Bronchial epithelial cell (primary cell): ENCODE measurements at regions not wholly inside any gene's neighbourhood (a gene's known extent, or its start where the extent isn't known, plus 50 kb on each side); places are given as distances from the start of the nearest gene placed in this dataset.

Experiments used
- DNase-seq: peaks from one replicate; pipeline ENCODE4 v3.0.0-alpha.2; 2010; ENCODE audit warnings: low read depth
- FAIRE-seq: peaks from 2 replicates; lab custom pipeline; 2011; peaks lifted over from hg19 to GRCh38; lab: Jason Lieb, UNC
- H3K27me3 ChIP-seq: 2 replicates; pipeline ENCODE4 v1.5.1; 2011; ENCODE audit warnings: low read length; ENCODE audit not compliant: control insufficient read depth, insufficient read depth
- H3K36me3 ChIP-seq: 2 replicates; pipeline ENCODE4 v1.5.1; 2011; ENCODE audit warnings: low read length; ENCODE audit not compliant: control insufficient read depth, insufficient read depth
- H3K4me3 ChIP-seq: 2 replicates; pipeline ENCODE4 v1.5.1; 2011; ENCODE audit warnings: mild to moderate bottlenecking, low read depth, low read length, control low read depth
- TF ChIP-seq, protein P1 (sequence below): IDR thresholded peaks from 2 replicates; pipeline ENCODE4 v1.5.1; 2011; ENCODE audit warnings: mild to moderate bottlenecking, moderate library complexity, low read length, control low read depth, inconsistent platforms; ENCODE audit not compliant: insufficient read depth, severe bottlenecking

DNA sequence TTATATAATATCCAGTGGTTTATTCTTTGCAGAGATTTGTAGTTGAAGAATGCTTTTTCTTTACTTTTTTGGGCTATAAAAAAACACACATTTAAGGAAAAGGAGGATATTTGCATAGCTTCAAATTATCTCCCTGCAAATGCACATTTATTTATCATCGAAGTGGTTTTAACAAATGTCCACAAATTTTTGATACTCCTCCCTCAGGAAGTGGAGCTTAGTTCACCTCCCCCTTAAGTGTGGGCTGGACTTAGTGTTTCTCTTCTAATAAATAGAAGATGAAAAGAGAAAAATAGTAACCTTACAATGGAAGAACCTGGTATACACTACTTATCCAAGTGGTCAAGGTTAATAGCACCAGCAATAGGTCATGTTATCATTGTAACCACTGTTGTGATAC is 537.6 kb downstream of the ARL4A start:
- DNase-seq (no peak), FAIRE-seq (no peak)
- TF ChIP-seq, protein P1, sequence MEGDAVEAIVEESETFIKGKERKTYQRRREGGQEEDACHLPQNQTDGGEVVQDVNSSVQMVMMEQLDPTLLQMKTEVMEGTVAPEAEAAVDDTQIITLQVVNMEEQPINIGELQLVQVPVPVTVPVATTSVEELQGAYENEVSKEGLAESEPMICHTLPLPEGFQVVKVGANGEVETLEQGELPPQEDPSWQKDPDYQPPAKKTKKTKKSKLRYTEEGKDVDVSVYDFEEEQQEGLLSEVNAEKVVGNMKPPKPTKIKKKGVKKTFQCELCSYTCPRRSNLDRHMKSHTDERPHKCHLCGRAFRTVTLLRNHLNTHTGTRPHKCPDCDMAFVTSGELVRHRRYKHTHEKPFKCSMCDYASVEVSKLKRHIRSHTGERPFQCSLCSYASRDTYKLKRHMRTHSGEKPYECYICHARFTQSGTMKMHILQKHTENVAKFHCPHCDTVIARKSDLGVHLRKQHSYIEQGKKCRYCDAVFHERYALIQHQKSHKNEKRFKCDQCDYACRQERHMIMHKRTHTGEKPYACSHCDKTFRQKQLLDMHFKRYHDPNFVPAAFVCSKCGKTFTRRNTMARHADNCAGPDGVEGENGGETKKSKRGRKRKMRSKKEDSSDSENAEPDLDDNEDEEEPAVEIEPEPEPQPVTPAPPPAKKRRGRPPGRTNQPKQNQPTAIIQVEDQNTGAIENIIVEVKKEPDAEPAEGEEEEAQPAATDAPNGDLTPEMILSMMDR: no peak
- H3K4me3 ChIP-seq: no peak overlapping the region
- H3K27me3 ChIP-seq: no peaks in the 10 kb centered on the region
- no peaks in the 10 kb centered on the region for H3K36me3 ChIP-seq

DNA sequence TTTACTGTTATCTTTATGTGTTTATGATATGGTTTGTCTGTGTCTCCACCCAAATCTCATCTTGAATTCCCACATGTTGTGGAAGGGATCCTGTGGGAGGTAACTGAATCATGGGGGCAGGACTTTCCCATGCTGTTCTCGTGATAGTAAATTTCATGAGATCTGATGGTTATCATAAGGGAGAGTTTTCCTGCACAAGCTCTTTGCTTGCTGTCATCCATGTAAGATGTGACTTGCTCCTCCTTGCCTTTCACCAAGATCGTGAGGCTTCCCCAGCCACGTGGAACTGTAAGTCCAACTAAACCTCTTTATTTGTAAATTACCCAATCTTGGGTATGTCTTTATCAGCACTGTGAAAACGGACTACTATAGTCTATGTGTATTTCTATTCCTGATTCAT is 539.0 kb downstream of the ARL4A start:
- TF ChIP-seq, protein P1: no peak
- DNase-seq (no peak), FAIRE-seq (no peak)
- H3K27me3 ChIP-seq: no peaks in the 10 kb centered on the region
- H3K4me3 ChIP-seq: no peak overlapping the region
- H3K36me3 ChIP-seq: no peaks in the 10 kb centered on the region

DNA sequence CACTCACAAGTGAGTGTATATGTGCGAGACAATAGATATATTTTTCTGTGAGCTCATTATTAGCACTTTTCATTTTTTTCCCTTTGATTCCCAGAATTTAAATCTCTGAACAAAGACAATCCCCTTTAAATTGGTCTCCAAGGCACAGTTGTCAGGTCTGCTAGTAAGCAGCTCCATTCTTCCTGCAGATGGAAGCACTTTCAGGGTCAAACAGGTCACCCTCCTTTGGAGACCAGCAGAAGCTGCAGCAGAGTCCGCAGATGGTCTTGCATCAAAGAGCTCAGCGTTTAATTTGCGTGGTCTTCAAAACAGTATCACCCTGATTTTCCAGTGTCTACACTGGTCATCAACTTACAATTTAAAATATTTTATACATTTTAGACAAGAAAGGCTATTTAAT is 543.8 kb downstream of the ARL4A start:
- TF ChIP-seq, protein P1: no peak
- no peaks in the 10 kb centered on the region for H3K27me3 ChIP-seq
- DNase-seq (no peak), FAIRE-seq (no peak)
- H3K4me3 ChIP-seq: no peak overlapping the region
- no peaks in the 10 kb centered on the region for H3K36me3 ChIP-seq

DNA sequence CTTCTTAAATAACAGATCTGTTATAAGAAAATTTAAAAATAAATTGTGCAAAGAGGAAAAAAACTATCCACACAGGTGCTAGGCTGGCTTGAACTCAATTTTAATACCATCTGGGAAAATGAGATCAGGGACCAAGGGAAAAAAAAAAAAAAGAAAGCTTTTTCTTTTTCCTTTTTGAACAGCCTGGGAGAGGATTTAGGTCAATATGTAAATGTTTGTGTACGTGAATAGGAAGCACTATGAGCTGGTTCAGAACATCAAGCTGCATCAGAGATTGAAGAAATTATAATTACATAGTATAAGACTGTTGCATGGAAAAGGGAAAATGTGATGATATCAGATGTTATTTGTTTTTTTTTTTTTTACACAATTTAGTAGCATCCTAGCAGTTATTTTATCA is 548.0 kb downstream of the ARL4A start:
- Histone ChIP-seq H3K27me3 (no peaks in the 10 kb centered on the region), H3K36me3 (no peaks in the 10 kb centered on the region), H3K4me3 (no peak overlapping the region)
- TF ChIP-seq, protein P1: no peak
- DNase-seq (no peak), FAIRE-seq (no peak)

DNA sequence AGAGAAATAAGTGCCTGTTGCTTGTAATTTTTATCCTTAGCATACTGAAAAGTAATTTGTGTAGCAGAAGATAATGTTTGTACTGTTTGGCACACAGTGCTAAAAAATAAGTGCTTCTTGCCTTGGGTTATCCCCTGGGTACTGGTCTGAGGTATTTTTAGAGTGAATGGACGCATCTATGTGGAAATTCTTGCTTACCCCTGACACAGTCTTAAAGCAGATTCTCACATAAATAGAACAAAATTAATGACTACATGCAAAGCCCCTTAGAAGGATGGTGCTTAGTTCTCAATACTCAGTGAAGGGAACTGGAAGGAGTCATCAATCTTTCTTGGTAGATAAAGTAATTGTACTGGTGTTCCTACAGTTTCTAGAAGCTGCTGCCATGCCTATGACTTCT is 548.6 kb downstream of the ARL4A start:
- no peak for FAIRE-seq
- Histone ChIP-seq H3K36me3 (no peaks in the 10 kb centered on the region), H3K4me3 (no peak overlapping the region), H3K27me3 (no peaks in the 10 kb centered on the region)
- DNase-seq: no peak
- TF ChIP-seq, protein P1: no peak

DNA sequence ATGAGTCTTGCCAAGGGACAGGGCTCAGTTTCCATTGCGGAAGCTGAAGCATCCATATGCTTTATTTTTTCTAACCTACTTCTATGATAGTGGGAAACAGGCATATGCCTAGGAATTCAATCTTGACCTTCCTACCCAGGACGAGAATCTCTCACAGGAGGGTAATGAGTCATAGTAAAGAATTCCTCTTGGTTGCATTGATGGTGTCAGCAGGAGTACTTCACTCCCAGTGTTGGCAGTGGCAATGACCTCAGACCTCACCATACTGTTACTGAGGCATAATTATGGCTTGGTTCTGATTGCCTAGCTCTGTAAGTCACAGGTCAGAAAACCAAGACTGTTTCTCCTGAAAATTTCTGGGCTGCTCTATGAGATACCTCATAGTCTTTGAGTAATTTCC is 552.9 kb downstream of the ARL4A start:
- Histone ChIP-seq H3K36me3 (no peaks in the 10 kb centered on the region), H3K27me3 (no peaks in the 10 kb centered on the region), H3K4me3 (no peak overlapping the region)
- DNase-seq: peak; percentile 73
- no peak for FAIRE-seq
- TF ChIP-seq, protein P1: no peak
